ENCODE measurements at regions not wholly inside any gene's neighbourhood (a gene's known extent, or its start where the extent isn't known, plus 50 kb on each side); places are given as distances from the start of the nearest gene placed in this dataset.

DNA sequence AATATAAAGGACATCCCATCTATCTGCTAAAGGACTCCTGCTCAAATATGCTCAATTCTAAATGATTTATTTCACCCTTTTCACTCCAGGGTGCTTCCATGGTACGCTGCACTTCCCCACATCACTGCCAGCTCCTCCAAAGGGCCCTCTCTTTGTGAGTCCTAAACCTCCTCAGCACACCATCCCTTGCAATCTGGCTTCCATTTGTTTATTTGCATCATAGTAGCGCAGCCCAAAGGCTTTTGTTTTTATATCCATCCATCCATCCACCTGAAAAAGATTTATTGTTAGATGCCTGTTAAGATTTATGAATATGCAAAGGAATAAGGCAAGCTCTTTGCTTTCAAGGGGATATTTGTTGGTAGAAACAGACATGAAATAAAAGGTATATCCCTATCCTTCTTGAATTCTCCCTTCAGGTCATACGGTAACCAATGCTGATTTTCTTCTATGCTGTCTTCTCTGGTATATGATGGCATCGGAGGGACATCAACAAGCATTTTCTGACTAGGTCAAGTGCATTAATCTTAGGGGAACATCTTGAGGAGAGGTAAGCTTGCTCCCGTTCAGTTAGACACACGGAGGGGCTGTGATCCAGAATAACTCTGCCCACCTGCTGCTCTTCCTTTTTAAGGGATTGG lies 397.6 kb downstream of the LIG4 start:
- H3K36me3 ChIP-seq (ENCODE audit: control insufficient read depth, insufficient read depth, low read length) = no peaks in the 10 kb centered on the region
- H3K79me2 ChIP-seq (ENCODE audit: control insufficient read depth, insufficient read depth, low read length) = no peaks in the 10 kb centered on the region
- no peak for ATAC-seq
- no peaks in the 10 kb centered on the region for H3K9me1 ChIP-seq (ENCODE audit: control insufficient read depth, insufficient read depth, low read length)
- TF ChIP-seq SMARCA5 (IDR thresholded peaks at IDR 0.05) (no peak), KLF16 (IDR thresholded peaks at IDR 0.05) (no peak)
- ChIA-PET POLR2A (no interaction called here), CTCF (ENCODE audit: low intra/inter-chr PET ratio) (no interaction called here)
- no peaks in the 10 kb centered on the region for H3K9me3 ChIP-seq (replicated peaks; ENCODE audit: control insufficient read depth, insufficient read depth, low read depth, low read length)
- H3K4me3 ChIP-seq = no peak overlapping the region
- intact Hi-C loops (cut with micrococcal nuclease) (no loop called here), in situ Hi-C loops (cut with MboI) (loop anchor here (25.0 kb wide), 1 partner anchor 245 kb away; no protein-coding TSS in a partner anchor)
- no peak overlapping the region for H3K27ac ChIP-seq (ENCODE audit: extremely low read depth, low read depth, low read length)
- no peak overlapping the region for H2AFZ ChIP-seq (ENCODE audit: low read depth, low read length)
- H3K4me2 ChIP-seq (ENCODE audit: insufficient read depth, low read length) = no peak overlapping the region
- no peaks in the 10 kb centered on the region for H3K27me3 ChIP-seq (ENCODE audit: control insufficient read depth in 2 of 2, insufficient read depth in 2 of 2, low read length in 2 of 2)
- H3K9ac ChIP-seq (ENCODE audit: insufficient read depth in 1 of 2, low read depth in 2 of 2, low read length in 2 of 2) = no peak overlapping the region
- H3K4me1 ChIP-seq (replicated peaks in 1 of 2; ENCODE audit: control insufficient read depth in 2 of 2, insufficient read depth in 2 of 2, low read length in 2 of 2) = no peaks in the 10 kb centered on the region
- WGBS (ENCODE audit: insufficient coverage, low coverage, missing lambda C conversion rate) = 0% methylated on average over 6 of the region's 6 CpGs
- no peak for FAIRE-seq
- BruUV-seq (replicated peaks) = no TSS peak
- no peaks in the 10 kb centered on the region for H4K20me1 ChIP-seq (replicated peaks; ENCODE audit: control insufficient read depth, insufficient read depth, low read length)
- no peak for DNase-seq (ENCODE audit: extremely low read depth in 1 of 4, low spot score in 3 of 4)

GRCh38 chr13:107812014-107812412 lies 403.3 kb downstream of the LIG4 start:
- intact Hi-C loops (cut with micrococcal nuclease) (no loop called here), in situ Hi-C loops (cut with MboI) (loop anchor here (25.0 kb wide), 1 partner anchor 250 kb away; no protein-coding TSS in a partner anchor)
- TF ChIP-seq MAFF (IDR thresholded peaks at IDR 0.05; ENCODE audit: low read length) (peak; percentile 5; the same call in 1 of the 2 replicates), ARID3A (IDR thresholded peaks at IDR 0.05; ENCODE audit: borderline replicate concordance, low read depth, low read length) (no peak), ZNF316 (IDR thresholded peaks at IDR 0.05) (peak; percentile 49; the same call in 1 of the 2 replicates)
- Histone ChIP-seq H3K79me2 (ENCODE audit: control insufficient read depth, insufficient read depth, low read length) (no peaks in the 10 kb centered on the region), H3K27ac (ENCODE audit: extremely low read depth, low read depth, low read length) (no peak overlapping the region), H4K20me1 (replicated peaks; ENCODE audit: control insufficient read depth, insufficient read depth, low read length) (no peaks in the 10 kb centered on the region), H2AFZ (ENCODE audit: low read depth, low read length) (no peak overlapping the region), H3K4me2 (ENCODE audit: insufficient read depth, low read length) (no peak overlapping the region), H3K4me1 (replicated peaks in 1 of 2; ENCODE audit: control insufficient read depth in 2 of 2, insufficient read depth in 2 of 2, low read length in 2 of 2) (no peaks in the 10 kb centered on the region), H3K9ac (ENCODE audit: insufficient read depth in 1 of 2, low read depth in 2 of 2, low read length in 2 of 2) (no peak overlapping the region), H3K27me3 (ENCODE audit: control insufficient read depth in 2 of 2, insufficient read depth in 2 of 2, low read length in 2 of 2) (no peaks in the 10 kb centered on the region), H3K9me3 (replicated peaks; ENCODE audit: control insufficient read depth, insufficient read depth, low read depth, low read length) (no peaks in the 10 kb centered on the region), H3K9me1 (ENCODE audit: control insufficient read depth, insufficient read depth, low read length) (no peaks in the 10 kb centered on the region), H3K36me3 (ENCODE audit: control insufficient read depth, insufficient read depth, low read length) (no peaks in the 10 kb centered on the region), H3K4me3 (no peak overlapping the region)
- ATAC-seq (no peak), FAIRE-seq (no peak), DNase-seq (ENCODE audit: extremely low read depth in 1 of 4, low spot score in 3 of 4) (no peak)
- CTCF ChIA-PET (ENCODE audit: low intra/inter-chr PET ratio) = no interaction called here
- no TSS peak for BruUV-seq (replicated peaks)
- POLR2A ChIA-PET = no interaction called here

All from K562 (cell line).